Mesothelial cell of epicardium (in vitro differentiated cells): ENCODE measurements at regions not wholly inside any gene's neighbourhood (a gene's known extent, or its start where the extent isn't known, plus 50 kb on each side); places are given as distances from the start of the nearest gene placed in this dataset.

Experiments used
- DNase-seq, 2 experiments: peaks; one replicate each; pipeline ENCODE4 v3.0.0; 2021; ENCODE audit warnings: low spot score in 2 of 2; ENCODE audit not compliant: unreplicated experiment in 2 of 2
- H3K27ac Mint-ChIP-seq: 2 replicates; pipeline ENCODE4 v1.8.0; 2021; ENCODE audit warnings: mixed read lengths
- H3K27me3 Mint-ChIP-seq: 2 replicates; pipeline ENCODE4 v1.8.0; 2021; ENCODE audit warnings: low read depth, mixed read lengths
- H3K36me3 Mint-ChIP-seq: 2 replicates; pipeline ENCODE4 v1.8.0; 2021; ENCODE audit warnings: mixed read lengths
- H3K4me1 Mint-ChIP-seq: 2 replicates; pipeline ENCODE4 v1.8.0; 2021; ENCODE audit warnings: mixed read lengths
- H3K4me3 Mint-ChIP-seq: 2 replicates; pipeline ENCODE4 v1.8.0; 2021; ENCODE audit warnings: mild to moderate bottlenecking, moderate library complexity, mixed read lengths
- H3K9me3 Mint-ChIP-seq: 2 replicates; pipeline ENCODE4 v1.8.0; 2021; ENCODE audit warnings: mixed read lengths
- TF ChIP-seq, protein P1 (sequence below): fragments of 200-600 bp; sonication (generic); IDR thresholded peaks from one replicate; pipeline ENCODE4 v1.5.0; 2021; ENCODE audit warnings: antibody characterized with exemption; ENCODE audit not compliant: unreplicated experiment

GRCh38 chr2:16308816-16309215 is 356.8 kb downstream of the CYRIA start:
- TF ChIP-seq, protein P1, sequence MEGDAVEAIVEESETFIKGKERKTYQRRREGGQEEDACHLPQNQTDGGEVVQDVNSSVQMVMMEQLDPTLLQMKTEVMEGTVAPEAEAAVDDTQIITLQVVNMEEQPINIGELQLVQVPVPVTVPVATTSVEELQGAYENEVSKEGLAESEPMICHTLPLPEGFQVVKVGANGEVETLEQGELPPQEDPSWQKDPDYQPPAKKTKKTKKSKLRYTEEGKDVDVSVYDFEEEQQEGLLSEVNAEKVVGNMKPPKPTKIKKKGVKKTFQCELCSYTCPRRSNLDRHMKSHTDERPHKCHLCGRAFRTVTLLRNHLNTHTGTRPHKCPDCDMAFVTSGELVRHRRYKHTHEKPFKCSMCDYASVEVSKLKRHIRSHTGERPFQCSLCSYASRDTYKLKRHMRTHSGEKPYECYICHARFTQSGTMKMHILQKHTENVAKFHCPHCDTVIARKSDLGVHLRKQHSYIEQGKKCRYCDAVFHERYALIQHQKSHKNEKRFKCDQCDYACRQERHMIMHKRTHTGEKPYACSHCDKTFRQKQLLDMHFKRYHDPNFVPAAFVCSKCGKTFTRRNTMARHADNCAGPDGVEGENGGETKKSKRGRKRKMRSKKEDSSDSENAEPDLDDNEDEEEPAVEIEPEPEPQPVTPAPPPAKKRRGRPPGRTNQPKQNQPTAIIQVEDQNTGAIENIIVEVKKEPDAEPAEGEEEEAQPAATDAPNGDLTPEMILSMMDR: no peak
- Mint-ChIP-seq H3K4me3 (no peak overlapping the region), H3K9me3 (no peaks in the 10 kb centered on the region), H3K27me3 (no peaks in the 10 kb centered on the region), H3K36me3 (no peaks in the 10 kb centered on the region), H3K4me1 (peaks cover 4% of the 10 kb centered on the region), H3K27ac (no peak overlapping the region)
- no peak for DNase-seq

DNA sequence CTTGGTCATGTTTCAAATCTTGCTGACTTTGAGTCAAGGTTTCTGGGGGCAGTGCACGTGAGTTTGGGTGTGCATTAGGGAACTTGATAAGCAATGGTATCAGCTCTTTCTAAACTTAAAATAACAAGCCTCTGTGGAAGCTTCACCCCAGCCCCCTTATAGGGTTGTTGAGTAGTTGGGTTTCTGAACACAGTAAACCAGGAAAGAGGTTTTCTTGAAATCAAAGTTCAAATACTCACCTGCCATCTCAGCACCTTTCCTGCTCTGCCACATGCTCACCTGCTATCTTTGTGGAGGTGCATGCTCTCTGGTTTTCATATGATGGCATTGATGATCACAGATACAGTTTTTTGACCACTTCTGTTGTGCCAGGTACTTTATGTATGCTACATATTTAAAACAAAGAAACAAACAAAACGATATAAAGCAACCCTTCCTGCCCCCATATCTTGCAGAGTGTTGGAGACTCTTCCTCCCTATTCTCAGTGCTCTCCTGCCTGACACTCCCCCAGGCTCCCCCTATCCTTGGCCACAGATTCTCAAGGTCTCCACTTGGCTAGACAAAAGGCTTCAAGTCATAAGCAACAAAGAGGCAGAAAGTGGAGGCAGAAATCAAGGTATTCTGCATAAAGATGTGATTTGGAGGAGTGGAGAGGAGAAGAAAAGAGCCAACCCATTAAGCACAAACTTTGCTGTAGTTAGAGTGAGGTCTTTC is 360.6 kb downstream of the CYRIA start:
- H3K9me3 Mint-ChIP-seq: peaks cover 13% of the 10 kb centered on the region
- H3K27me3 Mint-ChIP-seq: no peaks in the 10 kb centered on the region
- H3K4me3 Mint-ChIP-seq: no peak overlapping the region
- TF ChIP-seq, protein P1: no peak
- H3K36me3 Mint-ChIP-seq: peaks cover 2% of the 10 kb centered on the region
- H3K4me1 Mint-ChIP-seq: peaks cover 7% of the 10 kb centered on the region
- no peak for DNase-seq
- no peak overlapping the region for H3K27ac Mint-ChIP-seq

GRCh38 chr2:16303761-16304160 is 361.9 kb downstream of the CYRIA start:
- no peaks in the 10 kb centered on the region for H3K27me3 Mint-ChIP-seq
- TF ChIP-seq, protein P1: no peak
- H3K9me3 Mint-ChIP-seq: peaks cover 13% of the 10 kb centered on the region
- no peak overlapping the region for H3K4me3 Mint-ChIP-seq
- no peak overlapping the region for H3K27ac Mint-ChIP-seq
- peaks cover 2% of the 10 kb centered on the region for H3K36me3 Mint-ChIP-seq
- DNase-seq: no peak
- H3K4me1 Mint-ChIP-seq: peaks cover 7% of the 10 kb centered on the region

- Mint-ChIP-seq H3K4me3 (no peak overlapping the region), H3K36me3 (peaks cover 2% of the 10 kb centered on the region), H3K27ac (no peak overlapping the region), H3K9me3 (peaks cover 13% of the 10 kb centered on the region), H3K27me3 (no peaks in the 10 kb centered on the region), H3K4me1 (peaks cover 7% of the 10 kb centered on the region)
- TF ChIP-seq, protein P1: no peak
- no peak for DNase-seq
Measured at GRCh38 chr2:16303273-16303577, 362.4 kb downstream of the CYRIA start.

DNA sequence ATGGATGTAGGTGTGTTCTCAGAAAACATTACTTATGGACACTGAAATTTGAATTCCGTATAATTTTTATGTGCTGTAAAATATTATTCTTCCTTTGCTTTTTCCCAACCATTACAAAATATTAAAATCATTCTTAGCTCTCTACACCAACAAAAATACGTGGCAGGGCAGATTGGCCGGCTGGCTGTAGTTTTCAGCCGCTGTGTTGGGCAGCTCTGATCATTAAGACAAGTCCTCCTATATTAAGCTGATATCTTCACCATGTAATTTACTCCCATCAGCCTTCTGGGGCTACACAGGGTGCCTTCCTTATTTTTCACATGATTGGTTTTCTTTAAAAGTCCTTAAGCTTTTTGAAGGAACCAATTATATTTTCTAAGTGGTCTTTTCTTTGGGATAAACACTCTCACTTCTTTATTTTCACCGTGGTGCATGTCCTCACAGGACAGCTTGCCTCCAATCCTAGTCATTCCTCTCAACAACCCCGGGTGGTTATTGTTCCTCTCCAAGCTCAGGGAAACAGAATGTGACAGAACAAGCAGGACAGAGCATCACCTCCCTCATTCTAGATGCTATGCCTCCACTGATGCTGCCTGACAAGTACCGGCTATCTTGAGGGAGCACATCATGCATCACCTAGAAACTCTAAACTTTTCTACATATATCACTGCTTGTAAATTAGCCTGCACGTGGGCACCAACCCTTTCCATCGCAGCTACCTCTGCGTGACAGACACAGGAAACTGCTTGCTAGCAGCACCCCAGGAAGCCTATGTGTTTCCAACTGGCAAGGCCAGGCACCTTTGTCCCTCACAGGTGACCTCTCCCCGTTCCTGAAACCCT is 362.3 kb downstream of the MYCN start:
- H3K4me3 Mint-ChIP-seq: no peak overlapping the region
- H3K4me1 Mint-ChIP-seq: peaks cover 7% of the 10 kb centered on the region
- peaks cover 13% of the 10 kb centered on the region for H3K9me3 Mint-ChIP-seq
- DNase-seq: no peak
- H3K36me3 Mint-ChIP-seq: peaks cover 2% of the 10 kb centered on the region
- TF ChIP-seq, protein P1: no peak
- no peaks in the 10 kb centered on the region for H3K27me3 Mint-ChIP-seq
- no peak overlapping the region for H3K27ac Mint-ChIP-seq
